ENCODE measurements at regions not wholly inside any gene's neighbourhood (a gene's known extent, or its start where the extent isn't known, plus 50 kb on each side); places are given as distances from the start of the nearest gene placed in this dataset.
"Not testable (repeated sequence)": the region's sequence is repeated elsewhere in the genome, so short reads cannot be mapped to it uniquely, and the experiment has no call there.

GRCh38 chr15:98088307-98088945, 127.9 kb downstream of the ARRDC4 start:
- DNase-seq = not testable (repeated sequence)

GRCh38 chr15:98089352-98089751, 128.8 kb downstream of the ARRDC4 start:
- not testable (repeated sequence) for DNase-seq

- not testable (repeated sequence) for DNase-seq
These were observed 137.5 kb downstream of the ARRDC4 start for GRCh38 chr15:98097986-98098385.

GRCh38 chr15:98100606-98101005, 140.1 kb downstream of the ARRDC4 start:
- DNase-seq = not testable (repeated sequence)

GRCh38 chr15:98103570-98103969, 143.1 kb downstream of the ARRDC4 start:
- DNase-seq = no peak

GRCh38 chr15:98104386-98105151, 144.1 kb downstream of the ARRDC4 start:
- DNase-seq = not testable (repeated sequence)

GRCh38 chr15:98106615-98107194, 146.2 kb downstream of the ARRDC4 start:
- not testable (repeated sequence) for DNase-seq

- no peak for DNase-seq
These were observed 151.3 kb downstream of the ARRDC4 start for GRCh38 chr15:98111806-98112205.

GRCh38 chr15:98113327-98113726, 152.8 kb downstream of the ARRDC4 start:
- DNase-seq = no peak

- DNase-seq = no peak
These were observed 160.1 kb downstream of the ARRDC4 start for GRCh38 chr15:98120561-98120960.

GRCh38 chr15:98121536-98121935, 161.0 kb downstream of the ARRDC4 start:
- no peak for DNase-seq

GRCh38 chr15:98121957-98122356, 161.5 kb downstream of the ARRDC4 start:
- no peak for DNase-seq

- no peak for DNase-seq
These were observed 162.8 kb downstream of the ARRDC4 start for GRCh38 chr15:98123297-98123696.

GRCh38 chr15:98123834-98124233, 163.3 kb downstream of the ARRDC4 start:
- no peak for DNase-seq

- no peak for DNase-seq
These were observed 164.1 kb downstream of the ARRDC4 start for GRCh38 chr15:98124581-98124980.

GRCh38 chr15:98126326-98127085, 166.0 kb downstream of the ARRDC4 start:
- no peak for DNase-seq

- no peak for DNase-seq
These were observed 167.1 kb downstream of the ARRDC4 start for GRCh38 chr15:98127586-98127985.

GRCh38 chr15:98131924-98132323, 171.4 kb downstream of the ARRDC4 start:
- DNase-seq = no peak

GRCh38 chr15:98134905-98135304, 174.4 kb downstream of the ARRDC4 start:
- DNase-seq = no peak

- no peak for DNase-seq
These were observed 178.4 kb downstream of the ARRDC4 start for GRCh38 chr15:98138910-98139309.

- peak in 1 of 5 experiments; percentile 10 for DNase-seq
These were observed 178.8 kb downstream of the ARRDC4 start for GRCh38 chr15:98139337-98139736.

- DNase-seq = no peak
These were observed 182.1 kb downstream of the ARRDC4 start for GRCh38 chr15:98142572-98142971.

GRCh38 chr15:98143116-98143515, 182.6 kb downstream of the ARRDC4 start:
- no peak for DNase-seq

Data from T-helper 2 cell (primary cell).